HepG2 (cell line): ENCODE measurements at regions not wholly inside any gene's neighbourhood (a gene's known extent, or its start where the extent isn't known, plus 50 kb on each side); places are given as distances from the start of the nearest gene placed in this dataset.

Source experiments
- ATAC-seq: fragments of 200-7000 bp; cut with Tn5 transposase; 3 replicates; pipeline ENCODE4 v1.9.1; 2020; ENCODE audit warnings: mild to moderate bottlenecking, moderate library complexity
- BruUV-seq: library from RNA; stranded (reverse); fragments of 400-500 nt; replicated peaks from 2 replicates; lab custom pipeline; 2021; lab: Mats Ljungman, UMichigan
- CTCF ChIA-PET: fragments of 300-600 bp; formaldehyde crosslinking; extraction: SDS; loops from one replicate; lab custom pipeline; 2021; ENCODE audit warnings: low total read pairs, inconsistent platforms, low intra/inter-chr PET ratio; lab: Yijun Ruan, JAX
- POLR2A ChIA-PET: fragments of 350-600 bp; sonication (Branson Sonifier 250); formaldehyde crosslinking; loops from one replicate; lab custom pipeline; 2020; ENCODE audit warnings: antibody characterized with exemption, inconsistent platforms; lab: Yijun Ruan, JAX
- DNase-seq: peaks from one replicate; pipeline ENCODE4 v3.0.0-alpha.2; 2015; ENCODE audit warnings: low spot score
- FAIRE-seq: peaks from 3 replicates; lab custom pipeline; 2011; peaks lifted over from hg19 to GRCh38; lab: Jason Lieb, UNC
- H2AFZ ChIP-seq: one replicate; pipeline ENCODE4 v1.6.1; 2011; ENCODE audit warnings: low read length, inconsistent platforms
- H3K27ac ChIP-seq: fragments of 300-600 bp; 3 replicates; pipeline ENCODE4 v1.8.0; 2011; ENCODE audit warnings: mixed run types, mild to moderate bottlenecking, mixed read lengths, low read length, inconsistent platforms; ENCODE audit not compliant: insufficient read depth; ENCODE audit errors: extremely low read length
- H3K27me3 ChIP-seq, 2 experiments: fragments of 200-600 bp in 1 of 2; 2 replicates in 1 of 2; 3 replicates in 1 of 2; pipeline versions ENCODE4 v1.6.0 to v1.8.0; 2011; ENCODE audit warnings: low read length in 2 of 2, mild to moderate bottlenecking in 2 of 2, moderate library complexity in 2 of 2, inconsistent platforms in 1 of 2; ENCODE audit not compliant: insufficient read depth in 2 of 2, control insufficient read depth in 1 of 2
- H3K36me3 ChIP-seq, 2 experiments: fragments of 200-600 bp in 1 of 2; replicated peaks in 1 of 2; 2 replicates in 1 of 2; 3 replicates in 1 of 2; pipeline versions ENCODE4 v1.5.1 to v1.8.0; 2011; ENCODE audit warnings: low read length in 2 of 2, inconsistent platforms in 1 of 2; ENCODE audit not compliant: insufficient read depth in 2 of 2, control insufficient read depth in 1 of 2
- H3K4me1 ChIP-seq: 2 replicates; pipeline ENCODE4 v1.5.1; 2012; ENCODE audit warnings: low read length, inconsistent platforms; ENCODE audit not compliant: insufficient read depth
- H3K4me2 ChIP-seq: 2 replicates; pipeline ENCODE4 v1.6.0; 2011; ENCODE audit warnings: low read depth, low read length, inconsistent platforms
- H3K4me3 ChIP-seq, 3 experiments: fragments of 200-600 bp in 1 of 3; sonication (generic), shearing (Covaris generic) in 1 of 3; replicated peaks in 1 of 3; 2 replicates each; pipeline ENCODE4 v1.5.1; 2011 to 2016; ENCODE audit warnings: low read length in 3 of 3, inconsistent platforms in 2 of 3, low read depth in 2 of 3, mild to moderate bottlenecking in 2 of 3, control low read depth in 1 of 3, mixed read lengths in 1 of 3; ENCODE audit not compliant: insufficient read depth in 1 of 3
- H3K79me2 ChIP-seq: one replicate; pipeline ENCODE4 v1.6.1; 2011; ENCODE audit warnings: low read length, inconsistent platforms; ENCODE audit not compliant: insufficient read depth
- H3K9ac ChIP-seq: 2 replicates; pipeline ENCODE4 v1.6.0; 2011; ENCODE audit warnings: mild to moderate bottlenecking, low read depth, low read length, inconsistent platforms; ENCODE audit not compliant: insufficient read depth
- H3K9me3 ChIP-seq: 2 replicates; pipeline ENCODE4 v1.5.1; 2012; ENCODE audit warnings: mild to moderate bottlenecking, low read length
- H4K20me1 ChIP-seq: 2 replicates; pipeline ENCODE4 v1.6.0; 2011; ENCODE audit warnings: inconsistent platforms, mild to moderate bottlenecking, low read length, moderate library complexity; ENCODE audit not compliant: insufficient read depth
- AGO2 ChIP-seq: fragments of 200-400 bp; formaldehyde crosslinking; optimal IDR thresholded peaks from 2 replicates; pipeline ENCODE3; 2017; ENCODE audit warnings: mild to moderate bottlenecking, low read depth, low read length, moderate library complexity
- HES4 ChIP-seq: sonication (generic); formaldehyde crosslinking; IDR thresholded peaks from 2 replicates; pipeline ENCODE4 v1.9.0; 2021; ENCODE audit warnings: mild to moderate bottlenecking, missing genetic modification reagents, borderline replicate concordance
- IRX3 ChIP-seq: sonication (generic); formaldehyde crosslinking; IDR thresholded peaks from 2 replicates; pipeline ENCODE4 v1.8.1; 2023; ENCODE audit warnings: mild to moderate bottlenecking, low read depth, missing genetic modification reagents, borderline replicate concordance
- NRL ChIP-seq: sonication (generic); formaldehyde crosslinking; IDR thresholded peaks from 2 replicates; pipeline ENCODE4 v1.5.0; 2020; ENCODE audit warnings: missing genetic modification reagents, mild to moderate bottlenecking, moderate library complexity, borderline replicate concordance
- PAWR ChIP-seq: sonication (generic); formaldehyde crosslinking; IDR thresholded peaks from 2 replicates; pipeline ENCODE4 v1.4.0; 2020; ENCODE audit warnings: missing genetic modification reagents, mild to moderate bottlenecking, borderline replicate concordance
- SIN3A ChIP-seq: IDR thresholded peaks from 2 replicates; pipeline ENCODE4 v1.6.1; 2011; ENCODE audit warnings: low read depth, mild to moderate bottlenecking, control low read depth, low read length, borderline replicate concordance
- TCF7L2 ChIP-seq: IDR thresholded peaks from 2 replicates; pipeline ENCODE4 v1.6.1; 2011; ENCODE audit warnings: mild to moderate bottlenecking, low read depth, low read length, moderate library complexity
- THRA ChIP-seq: sonication (generic); formaldehyde crosslinking; IDR thresholded peaks from 2 replicates; pipeline ENCODE4 v1.4.0; 2020; ENCODE audit warnings: missing genetic modification reagents, borderline replicate concordance
- ZBTB8A ChIP-seq: sonication (generic); formaldehyde crosslinking; IDR thresholded peaks from 2 replicates; pipeline ENCODE4 v1.4.0; 2020; ENCODE audit warnings: mild to moderate bottlenecking, low read depth, missing genetic modification reagents, borderline replicate concordance
- ZNF292 ChIP-seq: sonication (generic); formaldehyde crosslinking; IDR thresholded peaks from 2 replicates; pipeline ENCODE4 v1.8.1; 2022; ENCODE audit warnings: mild to moderate bottlenecking, low read depth, missing genetic modification reagents, borderline replicate concordance
- ZNF326 ChIP-seq: sonication (generic); formaldehyde crosslinking; IDR thresholded peaks from 2 replicates; pipeline ENCODE4 v1.4.0; 2020; ENCODE audit warnings: missing genetic modification reagents, borderline replicate concordance
- ZNF333 ChIP-seq: sonication (generic); formaldehyde crosslinking; IDR thresholded peaks from 2 replicates; pipeline ENCODE4 v1.4.0; 2020; ENCODE audit warnings: mild to moderate bottlenecking, missing genetic modification reagents, borderline replicate concordance
- ZNF629 ChIP-seq: sonication (generic); formaldehyde crosslinking; conservative IDR thresholded peaks from 2 replicates; pipeline ENCODE4 v1.5.0; 2020; ENCODE audit warnings: missing genetic modification reagents
- ZNF740 ChIP-seq: sonication (generic); formaldehyde crosslinking; IDR thresholded peaks from 2 replicates; pipeline ENCODE4 v1.4.0; 2020; ENCODE audit warnings: missing genetic modification reagents
- WGBS: methylation state at CpG from one replicate; pipeline ENCODE4 v1.1.6; 2017; ENCODE audit warnings: low lambda C conversion rate; 5-methylcytosine and 5-hydroxymethylcytosine counted together
- in situ Hi-C: cut with HindIII; loops from 2 replicates; pipeline ENCODE4 v1.10.0; 2017; ENCODE audit warnings: low pct_unique_long_range_greater_than_20kb; ENCODE audit not compliant: extremely low pct_ligation_motif_present
- intact Hi-C: fragments of 100-400 bp; cut with micrococcal nuclease; formaldehyde crosslinking; loops from one replicate; pipeline ENCODE4 v1.10.0; 2022; ENCODE audit not compliant: unreplicated experiment
- TF ChIP-seq, protein P1 (sequence below): sonication (generic); formaldehyde crosslinking; IDR thresholded peaks from 2 replicates; pipeline ENCODE4 v1.4.0; 2020; ENCODE audit warnings: mild to moderate bottlenecking, missing genetic modification reagents
- TF ChIP-seq, protein P2 (sequence below): sonication (generic); formaldehyde crosslinking; IDR thresholded peaks from 2 replicates; pipeline ENCODE4 v1.5.1; 2020; ENCODE audit warnings: missing genetic modification reagents, mild to moderate bottlenecking, borderline replicate concordance

GRCh38 chr17:72538901-72539352, 418.1 kb downstream of the SOX9 start:
- no peak overlapping the region for H3K4me3 ChIP-seq
- in situ Hi-C loops = loop anchor here (10.0 to 25.0 kb wide), 3 partner anchors 777 to 1774 kb away; no protein-coding TSS in a partner anchor
- peaks cover 8% of the 10 kb centered on the region for H3K9me3 ChIP-seq
- peaks cover 4 to 9% of the 10 kb centered on the region in 2 experiments; a peak in 4 of 5 replicates for H3K36me3 ChIP-seq
- ChIA-PET POLR2A (interaction anchor here (1.0 to 4.6 kb wide), 12 partner anchors 14 to 858 kb away, joined by 3 to 72 read pairs (median 5); partner anchors contain the start of gene SOX9), CTCF (no interaction called here)
- no peak overlapping the region for H3K27ac ChIP-seq
- H2AFZ ChIP-seq = no peak overlapping the region
- DNase-seq (no peak), FAIRE-seq (no peak), ATAC-seq (no peak)
- no peaks in the 10 kb centered on the region for H3K27me3 ChIP-seq
- BruUV-seq = no TSS peak
- H3K4me2 ChIP-seq = peak overlapping the region; percentile 77; the same call in 1 of the 2 replicates
- intact Hi-C loops = no loop called here
- H3K79me2 ChIP-seq = peaks cover 87% of the 10 kb centered on the region
- no peak overlapping the region for H3K9ac ChIP-seq
- H4K20me1 ChIP-seq = no peaks in the 10 kb centered on the region; the same call in 1 of the 2 replicates
- peaks cover 93% of the 10 kb centered on the region for H3K4me1 ChIP-seq
- 95% methylated on average over 13 of the region's 13 CpGs for WGBS
- TF ChIP-seq, protein P1, sequence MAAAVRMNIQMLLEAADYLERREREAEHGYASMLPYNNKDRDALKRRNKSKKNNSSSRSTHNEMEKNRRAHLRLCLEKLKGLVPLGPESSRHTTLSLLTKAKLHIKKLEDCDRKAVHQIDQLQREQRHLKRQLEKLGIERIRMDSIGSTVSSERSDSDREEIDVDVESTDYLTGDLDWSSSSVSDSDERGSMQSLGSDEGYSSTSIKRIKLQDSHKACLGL (CRISPR knock-in tag) = no peak
- TF ChIP-seq THRA (CRISPR knock-in tag) (no peak), ZNF740 (CRISPR knock-in tag) (no peak), AGO2 (peak; percentile 58), ZBTB8A (CRISPR knock-in tag) (no peak), ZNF326 (CRISPR knock-in tag) (no peak), IRX3 (no peak), NRL (CRISPR knock-in tag) (peak; percentile 13; the same call in 1 of the 2 replicates), HES4 (no peak), SIN3A (no peak), TCF7L2 (no peak), ZNF333 (no peak), ZNF292 (CRISPR knock-in tag) (no peak), ZNF629 (no peak), PAWR (CRISPR knock-in tag) (no peak)
- TF ChIP-seq, protein P2, sequence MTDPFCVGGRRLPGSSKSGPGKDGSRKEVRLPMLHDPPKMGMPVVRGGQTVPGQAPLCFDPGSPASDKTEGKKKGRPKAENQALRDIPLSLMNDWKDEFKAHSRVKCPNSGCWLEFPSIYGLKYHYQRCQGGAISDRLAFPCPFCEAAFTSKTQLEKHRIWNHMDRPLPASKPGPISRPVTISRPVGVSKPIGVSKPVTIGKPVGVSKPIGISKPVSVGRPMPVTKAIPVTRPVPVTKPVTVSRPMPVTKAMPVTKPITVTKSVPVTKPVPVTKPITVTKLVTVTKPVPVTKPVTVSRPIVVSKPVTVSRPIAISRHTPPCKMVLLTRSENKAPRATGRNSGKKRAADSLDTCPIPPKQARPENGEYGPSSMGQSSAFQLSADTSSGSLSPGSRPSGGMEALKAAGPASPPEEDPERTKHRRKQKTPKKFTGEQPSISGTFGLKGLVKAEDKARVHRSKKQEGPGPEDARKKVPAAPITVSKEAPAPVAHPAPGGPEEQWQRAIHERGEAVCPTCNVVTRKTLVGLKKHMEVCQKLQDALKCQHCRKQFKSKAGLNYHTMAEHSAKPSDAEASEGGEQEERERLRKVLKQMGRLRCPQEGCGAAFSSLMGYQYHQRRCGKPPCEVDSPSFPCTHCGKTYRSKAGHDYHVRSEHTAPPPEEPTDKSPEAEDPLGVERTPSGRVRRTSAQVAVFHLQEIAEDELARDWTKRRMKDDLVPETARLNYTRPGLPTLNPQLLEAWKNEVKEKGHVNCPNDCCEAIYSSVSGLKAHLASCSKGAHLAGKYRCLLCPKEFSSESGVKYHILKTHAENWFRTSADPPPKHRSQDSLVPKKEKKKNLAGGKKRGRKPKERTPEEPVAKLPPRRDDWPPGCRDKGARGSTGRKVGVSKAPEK (CRISPR knock-in tag) = no peak
